Dedifferentiated amniotic fluid mesenchymal stem cell (primary cell): ENCODE measurements at regions not wholly inside any gene's neighbourhood (a gene's known extent, or its start where the extent isn't known, plus 50 kb on each side); places are given as distances from the start of the nearest gene placed in this dataset.
"Not testable (repeated sequence)": the region's sequence is repeated elsewhere in the genome, so short reads cannot be mapped to it uniquely, and the experiment has no call there.

Experiments used
- DNase-seq: peaks from one replicate; pipeline ENCODE4 v3.0.0-alpha.2; 2016; ENCODE audit errors: extremely low spot score

DNA sequence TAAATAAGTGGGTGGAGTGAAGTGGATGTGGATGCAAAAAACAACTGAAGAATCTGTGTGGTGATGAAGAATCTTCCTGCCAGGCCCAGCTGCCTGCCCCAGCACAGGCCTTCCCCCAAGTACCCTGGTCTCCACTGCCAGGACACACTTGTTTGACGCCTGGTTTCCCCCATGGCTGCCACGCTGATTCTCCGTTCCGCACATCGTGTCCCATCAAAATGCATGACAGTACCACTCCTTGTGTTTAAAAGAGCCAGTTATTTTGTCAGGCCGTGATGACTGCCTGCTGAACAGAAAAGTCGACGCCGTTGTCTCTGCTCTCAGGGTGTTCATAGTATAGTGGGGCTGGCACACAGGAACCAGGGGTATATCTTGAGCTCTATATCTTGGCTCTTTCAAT, 50.3 kb upstream of the KYNU start:
- no peak for DNase-seq

DNA sequence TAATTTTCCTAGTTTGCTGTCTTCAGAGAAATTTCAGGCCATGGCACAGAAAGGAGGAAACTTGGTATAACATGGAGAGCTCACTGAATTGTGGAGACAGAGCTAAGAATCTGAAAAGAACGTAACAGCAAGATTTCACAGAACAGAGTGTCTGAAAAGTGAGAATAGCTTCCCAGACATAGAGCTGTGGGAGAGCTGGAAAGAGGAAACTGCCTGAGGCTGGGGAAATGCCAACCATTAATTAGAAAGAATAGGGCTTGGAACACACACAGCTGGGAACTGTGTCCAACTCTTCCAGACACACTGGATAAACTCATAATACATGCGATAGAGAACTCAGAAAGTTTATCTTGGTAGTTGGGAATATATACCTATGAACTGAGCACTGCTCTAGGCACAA, 51.6 kb upstream of the KYNU start:
- DNase-seq, result no peak

DNA sequence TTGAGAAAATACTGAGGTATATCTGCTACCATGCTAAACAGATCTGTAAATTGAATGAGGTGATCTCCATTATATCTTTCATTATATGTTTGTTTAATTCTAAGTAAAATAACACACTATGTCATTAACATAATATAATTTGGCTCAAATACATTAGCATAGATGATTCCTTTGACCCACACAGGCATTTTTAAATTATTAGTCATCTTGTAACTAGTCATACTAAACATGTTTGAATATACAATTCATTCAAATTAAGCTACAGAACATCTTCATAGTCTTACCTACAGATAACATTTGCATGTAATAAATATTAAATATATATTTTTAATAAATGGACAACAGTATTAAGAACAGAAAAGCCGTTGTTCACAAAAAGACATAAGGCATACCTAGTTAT, 52.7 kb upstream of the KYNU start:
- DNase-seq, result no peak

GRCh38 chr2:142822190-142822589, 55.3 kb upstream of the KYNU start:
- no peak for DNase-seq

DNA sequence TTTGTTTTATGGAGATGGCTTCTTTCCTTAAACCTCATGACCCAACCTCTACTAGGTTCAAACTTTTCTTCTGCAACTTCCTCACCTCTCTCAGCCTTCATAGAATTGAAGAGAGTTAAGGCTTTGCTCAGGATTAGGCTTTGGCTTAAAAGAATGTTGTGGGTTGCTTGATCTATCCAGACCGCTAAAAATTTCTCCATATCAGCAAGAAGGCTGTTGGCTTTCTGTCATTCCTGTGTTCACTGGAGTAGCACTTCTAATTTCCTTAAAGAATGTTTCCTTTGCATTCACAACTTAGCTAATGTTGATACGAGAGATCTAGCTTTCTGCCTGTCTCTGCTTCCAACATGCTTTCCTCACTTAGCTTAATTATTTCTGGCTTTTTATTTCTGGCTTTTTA, 58.1 kb upstream of the KYNU start:
- DNase-seq, result no peak

- DNase-seq, result no peak
Observed at GRCh38 chr2:142815375-142815774, 62.1 kb upstream of the KYNU start.

DNA sequence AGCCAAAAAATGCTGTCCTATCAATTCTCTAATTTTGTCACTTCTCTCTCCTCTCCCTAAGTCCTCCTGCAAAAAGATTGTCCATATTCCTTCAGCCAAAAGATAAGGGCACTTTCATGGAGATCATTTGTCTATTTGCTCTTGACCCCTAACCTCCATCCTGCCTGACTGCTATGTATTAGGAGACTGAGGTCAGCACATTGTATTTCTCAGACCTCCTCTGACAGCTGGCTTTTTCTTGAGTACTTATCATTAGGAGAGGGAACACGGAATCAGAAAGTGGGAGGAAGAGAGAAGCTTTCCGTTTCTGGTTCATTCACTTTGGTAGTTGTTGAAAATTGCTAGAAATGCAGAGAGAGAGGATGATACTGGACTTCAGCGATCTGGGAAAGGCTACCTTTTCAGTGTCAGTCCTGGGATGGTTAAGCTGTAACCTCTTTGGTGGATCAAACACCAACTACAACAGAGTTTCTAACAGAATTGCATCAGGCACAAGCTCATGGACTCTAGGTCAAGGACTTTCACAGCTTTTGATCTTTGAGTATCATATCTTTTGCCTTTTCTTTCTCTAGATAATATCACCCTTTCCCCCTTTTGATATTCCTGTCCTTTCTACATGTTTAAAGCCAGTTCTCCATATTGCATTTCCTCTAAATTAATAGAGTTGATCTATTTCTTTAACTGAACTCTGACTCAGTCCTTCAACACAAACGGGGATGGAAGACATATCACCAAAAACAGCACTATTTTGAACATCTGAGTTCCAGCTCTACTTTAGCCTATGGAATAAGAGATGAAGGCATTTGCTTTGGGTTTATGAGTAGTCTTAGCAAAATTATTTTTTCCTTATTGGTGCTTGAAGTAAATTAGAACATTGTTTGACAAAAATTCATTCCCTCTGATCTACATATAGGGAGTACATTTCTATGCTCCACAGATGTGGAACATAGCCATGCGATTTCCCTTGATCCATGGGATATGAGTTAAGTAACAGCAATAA, 63.3 kb upstream of the KYNU start:
- no peak for DNase-seq

DNA sequence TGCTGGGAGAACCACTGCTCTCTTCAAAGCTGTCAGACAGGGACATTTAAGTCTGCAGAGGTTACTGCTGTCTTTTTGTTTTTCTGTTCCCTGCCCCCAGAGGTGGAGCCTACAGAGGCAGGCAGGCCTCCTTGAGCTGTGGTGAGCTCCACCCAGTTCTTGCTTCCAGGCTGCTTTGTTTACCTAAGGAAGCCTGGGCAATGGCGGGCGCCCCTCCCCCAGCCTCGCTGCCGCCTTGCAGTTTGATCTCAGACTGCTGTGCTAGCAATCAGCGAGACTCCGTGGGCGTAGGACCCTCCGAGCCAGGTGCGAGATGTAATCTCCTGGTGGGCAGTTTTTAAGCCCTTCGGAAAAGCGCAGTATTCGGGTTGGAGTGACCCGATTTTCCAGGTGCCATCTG, 65.8 kb upstream of the KYNU start:
- DNase-seq, result not testable (repeated sequence)

GRCh38 chr2:142805244-142805643, 72.2 kb upstream of the KYNU start:
- DNase-seq, result no peak

DNA sequence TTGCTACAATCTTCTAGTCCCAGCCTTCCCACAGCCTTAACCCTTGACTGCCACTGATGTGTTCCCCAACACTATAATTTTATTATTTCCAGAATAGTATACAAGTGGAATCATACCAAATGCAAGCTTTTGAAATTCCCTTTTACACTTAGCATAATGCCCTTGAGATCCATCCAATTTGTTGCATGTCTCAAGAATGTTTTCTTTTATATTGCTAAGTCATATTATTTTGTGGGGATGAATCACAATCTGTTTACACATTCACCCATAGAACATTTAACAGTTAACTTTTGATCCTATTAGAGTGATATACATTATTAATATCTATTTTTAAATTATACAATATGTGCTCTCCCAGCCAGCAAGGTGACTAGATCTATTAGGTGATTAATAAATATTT, 74.3 kb upstream of the KYNU start:
- no peak for DNase-seq

DNA sequence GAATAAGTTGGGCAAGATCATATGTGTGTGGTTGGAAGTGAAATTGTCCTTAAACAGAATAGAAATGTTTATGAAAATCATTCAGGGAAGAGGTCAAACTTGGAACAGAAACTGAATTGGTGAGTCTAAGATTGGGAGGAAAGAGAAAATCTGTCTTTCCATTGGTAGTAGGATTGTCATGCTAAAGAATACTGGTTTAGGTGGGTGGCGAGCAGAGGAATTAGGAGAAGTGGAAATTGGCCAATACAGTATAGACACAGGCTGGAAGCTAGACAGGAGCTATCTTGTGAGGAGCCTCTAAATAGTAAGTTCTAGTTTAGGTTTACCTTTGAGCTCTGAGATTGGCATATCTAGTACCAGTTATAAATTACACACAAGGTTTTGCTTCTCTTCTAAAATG, 80.9 kb upstream of the KYNU start:
- DNase-seq, result no peak

GRCh38 chr2:142796161-142796560, 81.3 kb upstream of the KYNU start:
- no peak for DNase-seq

DNA sequence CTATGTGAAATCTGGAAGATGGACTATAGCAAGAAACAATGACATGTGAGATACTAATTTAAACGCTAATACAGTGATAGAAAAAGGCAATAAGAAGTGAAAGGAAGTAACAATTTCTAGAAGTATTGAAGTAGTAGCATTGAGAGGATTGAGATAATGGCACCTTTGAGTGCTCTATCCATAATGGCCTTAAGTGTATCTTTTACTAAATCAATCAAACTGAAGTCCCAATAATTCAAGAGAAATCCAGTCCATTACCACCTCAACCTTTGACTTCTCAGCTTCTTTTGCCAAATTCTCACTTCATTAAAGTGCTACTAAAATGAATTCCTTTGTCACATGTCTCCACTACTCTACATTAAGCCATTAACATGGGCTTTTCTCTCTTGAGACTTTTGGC, 82.6 kb upstream of the KYNU start:
- no peak for DNase-seq

- DNase-seq, result not testable (repeated sequence)
Observed at GRCh38 chr2:142792328-142792727, 85.1 kb upstream of the KYNU start.

DNA sequence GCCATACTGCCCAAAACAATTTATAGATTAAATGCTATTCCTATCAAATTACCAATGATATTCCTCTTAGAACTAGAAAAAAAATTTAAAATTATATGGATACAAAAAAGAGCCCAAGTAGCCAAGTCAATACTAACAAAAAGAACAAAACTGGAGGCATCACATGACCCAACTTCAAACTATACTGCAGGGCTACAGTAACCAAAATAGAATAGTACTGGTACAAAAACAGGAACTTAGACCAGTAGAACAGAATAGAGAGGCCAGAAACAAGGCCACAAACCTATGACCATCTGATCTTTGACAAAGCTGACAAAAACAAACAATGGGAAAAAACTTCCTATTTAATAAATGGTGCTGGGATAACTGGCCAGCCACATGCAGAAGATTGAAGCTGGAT, 86.1 kb upstream of the KYNU start:
- DNase-seq, result no peak

GRCh38 chr2:142786918-142787702, 90.4 kb upstream of the KYNU start:
- DNase-seq, result no peak

- DNase-seq, result no peak
Observed at GRCh38 chr2:142782942-142783443, 94.5 kb upstream of the KYNU start.

GRCh38 chr2:142781146-142781545, 96.3 kb upstream of the KYNU start:
- no peak for DNase-seq

GRCh38 chr2:142778289-142778688, 99.2 kb upstream of the KYNU start:
- DNase-seq, result no peak

- no peak for DNase-seq
Observed at GRCh38 chr2:142777742-142778141, 99.7 kb upstream of the KYNU start.

- DNase-seq, result no peak
Observed at GRCh38 chr2:142769761-142770160, 107.7 kb upstream of the KYNU start.

DNA sequence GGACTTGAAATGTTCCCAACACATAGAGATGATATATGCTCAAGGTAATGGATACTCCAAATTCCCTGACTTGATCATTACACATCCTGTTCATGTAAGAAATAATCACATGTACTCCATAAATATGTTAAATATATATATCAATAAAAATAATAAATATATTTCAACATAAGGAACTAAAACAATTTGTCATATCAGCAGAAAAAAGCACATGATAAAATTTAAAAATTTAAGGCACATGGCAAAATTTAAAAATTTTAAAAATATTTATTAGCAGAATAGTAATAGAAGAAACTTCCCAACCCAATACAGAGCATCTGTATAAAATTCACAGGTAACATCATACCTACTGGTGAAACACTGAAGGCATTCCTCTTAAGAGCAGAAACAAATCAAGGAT, 109.6 kb upstream of the KYNU start:
- DNase-seq, result no peak

- DNase-seq, result no peak
Observed at GRCh38 chr2:142758973-142759372, 118.5 kb upstream of the KYNU start.
